NB4 (cell line): ENCODE measurements at regions not wholly inside any gene's neighbourhood (a gene's known extent, or its start where the extent isn't known, plus 50 kb on each side); places are given as distances from the start of the nearest gene placed in this dataset.

Experiments
- DNase-seq: peaks from one replicate; pipeline ENCODE4 v3.0.0; 2010; ENCODE audit warnings: low read depth
- H3K4me3 ChIP-seq: one replicate; pipeline ENCODE4 v1.5.1; 2011; ENCODE audit warnings: mild to moderate bottlenecking, low read depth, low read length, moderate library complexity
- CTCF ChIP-seq: IDR thresholded peaks from one replicate; pipeline ENCODE4 v1.5.1; 2012; ENCODE audit warnings: low read depth, low read length
- MAX ChIP-seq: IDR thresholded peaks from 2 replicates; pipeline ENCODE4 v1.6.1; 2011; ENCODE audit warnings: low read depth, low read length
- MYC ChIP-seq: IDR thresholded peaks from 2 replicates; pipeline ENCODE4 v1.6.1; 2011; ENCODE audit warnings: low read depth, low read length
- POLR2A ChIP-seq: IDR thresholded peaks from 2 replicates; pipeline ENCODE4 v1.6.1; 2011; ENCODE audit warnings: mild to moderate bottlenecking; ENCODE audit not compliant: insufficient read length; ENCODE audit errors: extremely low read depth

GRCh38 chr13:54177466-54177865 lies 1148.9 kb downstream of the OLFM4 start:
- H3K4me3 ChIP-seq, result no peak overlapping the region
- DNase-seq, result no peak
- TF ChIP-seq CTCF (no peak), POLR2A (no peak), MYC (no peak), MAX (no peak)

- TF ChIP-seq POLR2A (no peak), MYC (no peak), CTCF (no peak), MAX (no peak)
Observed at GRCh38 chr13:54183166-54183565, 1154.6 kb downstream of the OLFM4 start.

GRCh38 chr13:54183728-54184127 lies 1155.1 kb downstream of the OLFM4 start:
- no peak for DNase-seq
- H3K4me3 ChIP-seq, result no peak overlapping the region
- TF ChIP-seq CTCF (no peak), MYC (no peak), MAX (no peak), POLR2A (no peak)

More at GRCh38 chr13:54183166-54183565, 1154.6 kb downstream of the OLFM4 start:
- DNase-seq, result no peak
- no peak overlapping the region for H3K4me3 ChIP-seq

GRCh38 chr13:54184576-54184975 lies 1156.0 kb downstream of the OLFM4 start:
- H3K4me3 ChIP-seq, result no peak overlapping the region
- DNase-seq, result no peak
- TF ChIP-seq MYC, result no peak
- TF ChIP-seq CTCF, result no peak
- no peak for TF ChIP-seq POLR2A
- no peak for TF ChIP-seq MAX

- no peak for DNase-seq
- H3K4me3 ChIP-seq, result no peak overlapping the region
- TF ChIP-seq POLR2A (no peak), MYC (no peak), CTCF (no peak)
Observed at GRCh38 chr13:54185101-54185500, 1156.5 kb downstream of the OLFM4 start.

GRCh38 chr13:54185785-54186184 lies 1157.2 kb downstream of the OLFM4 start:
- H3K4me3 ChIP-seq, result no peak overlapping the region
- DNase-seq, result peak; percentile 42
- peak; percentile 36 for TF ChIP-seq CTCF
- no peak for TF ChIP-seq POLR2A
